RPMI7951 (cell line): ENCODE measurements at regions not wholly inside any gene's neighbourhood (a gene's known extent, or its start where the extent isn't known, plus 50 kb on each side); places are given as distances from the start of the nearest gene placed in this dataset.
"Not testable (repeated sequence)": the region's sequence is repeated elsewhere in the genome, so short reads cannot be mapped to it uniquely, and the experiment has no call there.

Experiments used
- DNase-seq: peaks from one replicate; pipeline ENCODE4 v3.0.0-alpha.2; 2012; ENCODE audit warnings: low read depth

DNA sequence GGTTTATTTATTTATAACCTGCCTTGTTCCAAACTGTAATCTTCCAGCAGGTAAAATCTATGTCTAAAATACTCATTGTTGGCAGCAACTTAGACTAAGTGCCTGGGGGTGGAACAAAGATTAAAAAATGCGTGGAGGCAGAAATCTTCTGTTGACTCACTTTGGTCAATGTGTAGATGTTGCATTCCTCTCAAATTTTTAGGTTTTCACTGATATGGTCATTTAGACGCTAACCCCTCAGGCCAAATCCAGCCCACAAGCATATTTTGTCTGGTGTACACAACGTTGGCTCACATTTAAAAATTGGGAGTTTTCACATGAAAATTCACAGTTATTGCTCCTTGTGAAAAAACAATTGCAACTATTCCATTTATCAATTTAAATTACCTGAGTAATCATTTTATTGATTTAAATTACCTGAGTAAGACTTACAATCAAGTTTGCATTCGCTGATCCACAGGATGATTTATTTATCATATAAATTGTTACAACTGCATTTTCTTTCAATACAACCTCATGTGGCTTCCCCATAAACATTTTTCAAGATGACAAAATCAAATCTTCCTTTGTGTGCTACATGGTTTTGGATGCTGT, 564.2 kb downstream of the TSN start:
- peak; percentile 90 for DNase-seq

DNA sequence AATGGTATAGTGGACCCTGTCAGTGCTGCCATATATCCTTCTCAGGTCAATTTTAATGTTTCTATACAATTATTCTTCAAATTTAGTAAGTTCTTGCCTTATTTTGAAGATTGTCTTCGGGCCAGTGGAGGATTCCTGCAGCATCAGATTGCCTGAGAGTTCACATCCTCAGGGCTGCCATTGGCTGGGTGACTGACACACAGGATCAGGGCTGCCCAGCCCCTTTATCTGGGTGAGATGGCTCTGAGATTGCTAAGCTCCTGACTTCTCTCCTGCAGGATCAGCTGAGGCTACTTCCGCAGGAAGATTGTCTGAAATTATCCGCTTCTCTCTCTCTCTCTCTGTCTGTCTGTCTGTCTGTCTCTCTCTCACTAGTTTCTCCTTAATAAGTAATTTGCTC, 567.4 kb downstream of the TSN start:
- no peak for DNase-seq

DNA sequence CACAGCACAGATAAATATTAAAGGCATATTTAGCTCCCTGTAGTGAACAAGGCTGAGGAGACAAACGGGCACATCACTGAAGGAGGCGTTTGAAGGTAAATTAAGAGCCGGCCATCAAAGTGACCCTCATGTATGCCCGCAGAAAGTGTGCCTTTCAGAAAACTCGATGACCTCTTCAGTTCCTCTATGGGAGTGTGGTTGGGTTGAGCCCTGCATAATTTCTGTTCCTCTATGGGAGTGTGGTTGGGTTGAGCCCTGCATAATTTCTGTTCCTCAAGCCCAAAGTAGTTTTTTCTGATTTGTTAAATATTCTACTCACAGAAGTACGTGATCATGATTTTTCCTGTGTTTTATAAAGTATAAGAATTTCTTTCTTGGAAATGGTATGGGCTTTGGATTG, 568.5 kb downstream of the TSN start:
- no peak for DNase-seq

DNA sequence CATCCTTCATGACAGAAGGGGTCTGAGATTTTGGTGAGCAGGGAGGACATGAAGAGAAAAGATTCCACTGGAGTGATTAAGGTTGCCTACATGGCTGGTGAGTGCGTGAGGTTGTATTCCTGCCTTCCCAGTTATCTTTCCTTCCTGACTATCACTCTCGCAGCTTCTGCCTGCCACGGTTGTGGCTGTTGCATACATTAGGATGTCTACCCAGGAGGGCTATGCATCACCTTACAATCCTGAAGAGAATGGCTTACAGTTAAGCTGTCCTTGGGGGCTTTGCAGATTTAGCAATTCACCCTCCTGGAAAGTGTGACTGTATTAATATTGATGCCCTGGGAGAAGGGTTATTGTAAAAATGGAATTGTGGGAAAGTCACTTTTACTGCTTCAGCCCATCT, 571.0 kb downstream of the TSN start:
- DNase-seq: no peak

DNA sequence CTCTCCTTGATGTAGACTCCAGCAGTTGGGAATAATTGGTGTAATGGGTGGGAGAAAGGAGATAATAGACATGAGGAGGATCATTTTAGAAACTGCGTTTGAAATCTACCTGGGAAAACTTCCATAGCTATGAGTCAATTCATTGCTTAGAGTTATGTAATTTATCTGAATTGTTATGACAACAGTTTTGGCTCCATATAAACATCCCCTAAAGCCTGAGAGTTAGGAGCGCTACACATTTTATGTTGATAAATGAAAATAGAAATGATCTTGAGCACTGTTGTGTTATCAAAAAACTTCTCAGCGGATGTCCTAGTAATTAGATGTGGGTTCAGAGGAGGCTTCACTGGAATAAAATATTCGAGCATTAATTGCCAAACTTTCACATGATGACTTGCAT, 573.4 kb downstream of the TSN start:
- no peak for DNase-seq

DNA sequence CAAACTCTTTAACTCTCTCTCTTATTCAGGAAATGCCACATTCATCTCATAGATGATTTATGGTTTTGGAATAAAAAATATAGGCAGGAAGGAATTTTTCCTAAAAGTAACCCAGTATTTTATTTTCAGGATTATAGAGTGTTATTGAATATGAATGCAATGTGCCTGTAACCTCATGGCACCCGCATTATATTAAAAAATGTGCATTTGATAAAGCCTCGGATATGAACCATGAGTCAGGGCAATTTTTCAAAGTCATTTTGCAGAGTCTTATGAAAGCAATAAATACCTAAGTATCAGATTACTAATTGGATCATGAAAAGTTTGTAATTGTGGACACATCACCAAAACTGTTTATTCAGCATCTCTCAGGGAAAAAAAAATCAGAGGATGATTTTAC, 573.8 kb downstream of the TSN start:
- DNase-seq: peak; percentile 15

DNA sequence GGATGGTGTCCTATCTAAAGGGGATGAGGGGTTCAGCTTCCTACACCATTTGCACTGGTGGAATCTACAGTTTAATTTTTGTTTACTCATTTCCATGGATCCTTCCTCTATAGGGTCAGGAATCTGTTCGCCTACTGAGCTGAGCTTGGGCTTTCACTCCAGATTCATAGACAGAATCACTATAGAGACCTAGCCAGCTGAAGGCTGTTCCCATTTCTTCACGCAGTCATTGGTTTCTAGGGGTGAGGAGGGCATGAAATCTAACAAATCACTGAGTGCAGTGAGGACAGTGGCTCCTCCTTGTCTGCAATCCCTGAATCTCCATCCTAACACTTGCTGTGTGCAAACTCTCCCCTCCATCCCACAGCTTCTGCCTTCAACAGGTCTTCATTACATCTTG, 578.5 kb downstream of the TSN start:
- DNase-seq: no peak

DNA sequence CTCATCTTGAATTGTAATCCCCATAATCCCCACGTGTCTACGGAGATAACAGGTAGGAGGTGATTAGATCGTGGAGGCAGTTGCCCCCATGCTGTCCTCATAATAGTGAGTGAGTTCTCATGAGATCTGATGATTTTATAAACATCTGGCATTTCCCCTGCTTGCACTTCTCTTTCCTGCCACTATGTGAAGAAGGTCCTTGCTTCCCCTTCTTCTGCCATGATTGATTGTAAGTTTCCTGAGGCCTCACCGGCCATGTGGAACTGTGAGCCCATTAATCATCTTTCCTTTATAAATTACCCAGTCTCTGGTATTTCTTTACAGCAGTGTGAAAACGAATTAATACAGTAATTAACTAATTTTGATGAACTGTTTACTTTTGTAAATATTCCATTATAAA, 582.5 kb downstream of the TSN start:
- no peak for DNase-seq

DNA sequence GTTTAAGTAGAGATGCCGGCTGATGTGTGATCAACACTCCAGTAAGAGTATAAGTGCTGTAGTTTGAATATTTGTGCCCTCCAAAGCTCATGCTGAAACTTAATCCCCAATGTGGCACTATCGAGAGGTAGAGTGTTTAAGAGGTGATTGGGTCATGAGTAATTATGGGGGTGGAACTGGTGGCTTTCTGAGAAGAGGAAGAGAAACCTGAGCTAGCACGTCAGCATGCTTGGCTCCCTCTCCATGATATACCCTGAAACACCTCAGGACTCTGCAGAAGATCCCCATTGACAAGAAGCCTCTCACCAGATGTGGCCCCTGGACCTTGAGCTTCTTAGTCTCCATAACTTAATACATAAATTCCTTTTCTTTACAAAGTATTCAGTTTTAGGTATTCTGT, 584.8 kb downstream of the TSN start:
- peak; percentile 30 for DNase-seq

DNA sequence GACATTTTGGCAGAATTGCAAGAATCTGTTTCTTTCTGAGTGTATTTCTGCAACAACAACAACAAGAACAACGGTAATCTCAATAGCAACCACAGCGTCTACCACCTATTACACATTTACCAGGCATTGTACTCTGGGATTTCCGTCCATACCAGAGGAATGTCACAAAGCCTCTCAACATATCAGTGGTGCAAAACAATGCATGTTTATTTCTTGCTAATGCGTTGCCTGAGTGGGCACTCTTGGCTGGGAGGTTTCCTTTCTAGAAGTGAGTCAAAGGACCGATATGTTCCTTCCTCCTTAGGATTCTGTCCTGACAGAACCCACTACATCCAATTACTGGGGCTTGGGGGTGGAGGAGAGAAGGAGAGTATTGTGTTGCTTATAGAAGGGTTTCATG, 585.6 kb downstream of the TSN start:
- peak; percentile 24 for DNase-seq

DNA sequence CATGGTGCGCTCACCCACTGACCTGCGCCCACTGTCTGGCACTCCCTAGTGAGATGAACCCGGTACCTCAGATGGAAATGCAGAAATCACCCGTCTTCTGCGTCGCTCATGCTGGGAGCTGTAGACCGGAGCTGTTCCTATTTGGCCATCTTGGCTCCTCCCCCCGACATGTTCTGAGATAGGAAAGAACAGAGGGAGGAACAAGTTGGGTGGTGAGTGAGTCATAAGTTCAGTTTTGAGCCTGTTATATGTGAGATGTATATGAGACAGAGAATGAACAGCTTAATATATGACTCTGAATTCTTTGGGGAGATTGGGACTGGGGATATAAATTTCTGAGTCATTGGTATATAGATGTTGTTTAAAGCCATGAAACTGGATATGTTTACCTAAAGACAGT, 596.7 kb downstream of the TSN start:
- not testable (repeated sequence) for DNase-seq

DNA sequence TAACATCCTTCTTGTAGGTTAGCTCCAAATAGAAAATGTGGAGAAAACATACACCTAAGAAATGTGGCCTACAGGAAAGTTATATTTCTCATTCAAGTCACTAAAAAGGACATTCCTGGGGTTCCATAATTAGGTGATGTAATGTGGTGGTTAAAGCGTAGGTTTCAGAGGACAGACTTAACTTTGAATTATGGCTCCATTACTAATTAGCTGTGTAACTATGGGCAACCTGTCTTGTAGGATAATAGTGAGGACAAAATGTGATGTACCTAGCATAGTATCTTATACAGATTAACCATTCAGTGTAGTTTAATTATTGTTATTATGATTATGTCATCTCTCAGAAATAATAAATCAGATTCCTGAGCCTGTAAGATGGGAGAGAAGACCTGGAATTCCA, 602.5 kb downstream of the TSN start:
- no peak for DNase-seq

DNA sequence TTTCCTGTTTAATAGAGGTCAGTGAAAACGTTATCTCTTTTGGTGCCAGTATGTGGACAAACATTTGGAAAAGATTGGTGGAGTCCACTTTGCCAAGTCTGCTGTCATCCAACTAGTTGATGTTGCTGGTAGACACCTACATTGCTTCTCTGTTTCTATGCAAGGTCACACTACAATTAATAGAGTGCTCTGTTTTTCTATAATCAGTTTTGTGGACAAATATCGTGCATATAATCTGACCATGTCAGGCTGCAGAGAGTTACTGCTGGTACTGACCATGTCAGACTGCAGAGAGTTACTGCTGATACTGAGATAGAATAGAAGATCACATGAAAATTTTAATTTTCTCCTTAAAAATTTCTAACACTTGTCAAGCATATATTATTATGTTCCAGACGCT, 603.3 kb downstream of the TSN start:
- DNase-seq: no peak

DNA sequence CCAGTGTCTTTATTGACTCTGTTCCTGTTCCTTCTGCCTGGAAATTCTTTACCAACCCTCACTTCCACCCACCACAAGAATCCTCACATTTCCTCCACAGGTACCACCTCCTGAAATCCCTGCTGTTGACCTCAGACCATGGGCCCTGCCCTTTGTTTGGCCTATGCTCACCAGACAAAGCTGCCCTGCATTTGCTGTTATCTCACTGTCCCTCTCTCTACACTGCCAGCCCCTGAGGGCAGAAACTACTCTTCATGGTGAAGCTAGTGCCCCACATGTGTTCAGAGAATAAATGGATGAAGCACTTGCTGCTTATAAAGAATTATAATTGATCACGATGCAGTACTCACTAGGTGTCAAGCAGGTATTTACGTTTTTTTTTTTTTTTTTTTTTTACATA, 608.4 kb downstream of the TSN start:
- DNase-seq: no peak

DNA sequence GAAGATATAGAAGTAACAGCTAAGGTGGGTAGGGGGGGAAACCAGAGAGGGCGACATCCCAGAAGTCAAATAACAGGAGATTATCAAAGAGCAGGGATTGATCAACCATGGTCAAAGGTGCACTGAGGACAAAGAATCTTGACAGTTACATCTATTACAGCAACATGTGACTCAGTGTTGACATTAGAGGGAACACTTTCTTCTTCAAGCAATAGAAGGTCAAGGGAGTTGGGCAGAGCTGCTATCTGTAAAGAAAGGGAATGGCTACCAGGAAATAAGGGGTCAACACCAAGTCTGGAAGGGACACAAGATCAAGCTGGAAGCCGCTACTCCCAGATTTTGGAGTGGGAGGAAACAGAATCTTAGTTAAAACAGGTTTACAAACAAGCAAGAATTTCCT, 611.0 kb downstream of the TSN start:
- DNase-seq: no peak

DNA sequence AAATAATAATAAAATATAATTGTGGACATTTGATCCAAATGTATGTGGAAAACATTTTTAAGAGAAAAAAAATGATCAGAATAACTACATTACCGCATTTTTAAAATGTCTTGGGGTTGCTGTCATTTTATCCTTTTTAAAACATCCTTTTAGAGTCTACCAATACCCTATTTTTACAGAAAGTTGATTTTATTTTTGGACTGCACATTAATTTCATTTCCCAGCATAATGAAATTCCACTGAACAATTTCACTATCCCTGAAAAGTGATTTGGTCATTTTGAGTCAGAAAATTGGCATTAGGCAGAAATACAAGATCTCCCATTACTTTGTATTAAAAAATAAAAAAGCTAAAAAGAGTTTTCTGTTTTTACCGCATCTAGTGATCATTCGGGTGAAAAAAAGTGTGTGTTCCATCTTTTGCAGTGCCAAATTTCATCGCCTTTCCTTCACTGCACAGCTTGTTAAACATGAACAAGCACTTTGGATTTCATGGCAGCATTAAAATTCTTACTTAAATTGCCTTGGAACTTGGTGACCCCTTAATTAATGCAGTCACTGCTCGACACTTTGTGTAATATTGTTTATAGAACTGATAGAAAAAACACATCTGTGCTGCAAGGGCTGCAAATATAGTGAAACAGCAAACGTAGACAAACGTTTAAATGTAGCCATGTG, 611.7 kb downstream of the TSN start:
- no peak for DNase-seq

DNA sequence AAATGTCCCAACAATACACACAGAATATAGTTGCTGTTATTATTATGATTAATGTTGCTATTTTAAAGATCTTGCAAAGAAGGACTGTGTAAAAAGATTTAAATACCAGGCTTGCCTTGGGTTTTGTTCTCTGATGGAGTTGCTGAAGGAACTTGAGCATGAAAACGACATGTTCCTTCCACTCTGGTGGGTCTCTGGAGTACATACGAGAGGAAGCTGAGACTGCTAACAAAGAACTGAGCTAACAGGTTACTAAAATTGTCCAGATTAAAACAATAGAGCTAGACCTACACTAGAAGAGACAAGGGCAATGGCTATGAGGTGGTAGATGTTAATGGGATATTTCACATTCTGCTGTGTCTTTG, 612.2 kb downstream of the TSN start:
- no peak for DNase-seq

DNA sequence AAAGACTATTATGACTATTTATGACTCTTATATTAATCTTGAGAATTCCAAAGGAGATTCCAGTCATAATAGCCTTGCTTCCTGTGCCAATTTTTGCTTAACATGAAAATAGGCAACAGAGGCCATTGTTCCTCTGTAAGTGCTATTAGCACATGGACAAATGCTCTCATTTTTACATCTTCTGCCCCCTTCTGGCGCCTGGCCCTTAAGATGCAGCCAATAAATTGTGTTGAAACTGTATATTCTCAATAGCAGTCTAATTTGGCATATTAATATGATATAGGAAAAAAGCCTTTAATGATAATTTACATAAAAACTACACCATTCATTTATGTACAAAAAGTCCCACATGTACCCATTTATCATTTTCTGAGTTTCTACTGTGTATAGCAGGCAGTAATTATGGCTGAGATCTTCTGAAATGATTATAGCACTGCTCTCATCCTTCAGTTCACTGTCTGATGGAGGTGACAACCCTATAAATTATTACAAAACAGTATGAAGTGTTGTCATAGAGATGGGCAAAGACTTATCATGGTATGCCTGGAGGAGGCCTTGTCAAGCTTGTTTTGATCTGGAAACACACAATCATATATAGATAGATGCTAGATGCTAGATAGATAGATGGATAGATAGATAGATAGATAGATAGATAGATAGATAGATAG, 613.3 kb downstream of the TSN start:
- DNase-seq: peak; percentile 24

DNA sequence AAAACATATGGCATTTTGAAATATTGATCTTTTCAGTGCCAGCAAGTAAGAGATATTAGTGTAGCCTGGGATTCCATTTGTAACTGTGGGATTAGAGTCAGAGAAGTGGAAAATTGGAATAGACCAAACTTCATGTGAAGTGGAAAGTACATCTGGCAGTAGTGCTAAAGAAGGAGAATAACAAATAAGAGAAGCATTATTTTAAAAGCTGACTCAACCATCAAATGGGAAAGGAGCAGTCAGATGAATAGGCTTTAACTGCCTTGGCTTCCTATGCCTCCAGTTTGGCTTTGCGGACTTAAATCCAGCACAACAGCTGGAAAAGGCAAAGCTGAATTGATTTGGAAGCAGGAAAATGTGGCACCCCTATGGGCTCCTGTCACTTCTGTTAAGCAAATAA, 623.1 kb downstream of the TSN start:
- no peak for DNase-seq

DNA sequence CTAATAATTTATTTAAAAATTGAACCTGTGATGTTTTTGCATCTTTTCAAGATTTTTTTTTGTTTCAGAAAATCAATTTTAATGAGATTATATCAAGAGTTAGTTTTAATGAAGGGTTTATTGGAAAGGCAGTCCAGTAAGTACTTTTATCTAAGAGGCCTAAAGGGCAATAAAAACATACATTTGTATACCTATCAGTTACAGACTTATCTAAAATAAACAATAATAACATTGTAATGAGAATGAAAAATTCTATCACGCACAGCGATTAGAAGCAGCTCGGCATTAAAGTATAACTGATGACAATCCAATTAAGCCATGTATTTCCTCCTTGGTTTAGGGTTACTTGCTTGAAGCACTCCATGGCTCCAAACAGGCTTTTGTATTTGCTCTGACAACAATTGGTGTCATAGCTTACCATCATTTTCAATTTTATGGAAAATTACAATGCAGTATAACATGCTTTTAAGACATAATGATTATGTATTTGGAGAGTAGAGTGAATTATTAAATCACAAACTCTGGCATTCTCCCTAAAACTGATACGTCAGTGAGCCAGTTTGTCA, 629.4 kb downstream of the TSN start:
- DNase-seq: no peak

DNA sequence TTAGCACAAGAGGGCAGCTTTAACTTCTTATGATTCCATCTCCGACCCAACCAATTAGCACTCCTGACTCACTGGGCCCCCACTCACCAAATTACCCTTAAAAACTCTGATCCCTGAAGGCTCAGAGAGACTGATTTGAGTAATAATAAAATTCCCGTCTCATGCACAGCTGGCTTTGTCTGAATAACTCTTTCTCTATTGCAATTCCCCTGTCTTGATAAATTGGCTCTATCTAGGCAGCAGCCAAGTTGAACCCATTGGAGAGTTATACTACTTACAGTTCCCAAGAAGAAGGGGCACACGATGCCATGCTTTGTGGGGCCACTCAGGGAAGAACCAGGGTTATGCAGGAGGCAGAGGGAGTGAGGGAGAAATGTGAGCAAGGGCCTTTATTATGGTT, 632.8 kb downstream of the TSN start:
- DNase-seq: no peak

DNA sequence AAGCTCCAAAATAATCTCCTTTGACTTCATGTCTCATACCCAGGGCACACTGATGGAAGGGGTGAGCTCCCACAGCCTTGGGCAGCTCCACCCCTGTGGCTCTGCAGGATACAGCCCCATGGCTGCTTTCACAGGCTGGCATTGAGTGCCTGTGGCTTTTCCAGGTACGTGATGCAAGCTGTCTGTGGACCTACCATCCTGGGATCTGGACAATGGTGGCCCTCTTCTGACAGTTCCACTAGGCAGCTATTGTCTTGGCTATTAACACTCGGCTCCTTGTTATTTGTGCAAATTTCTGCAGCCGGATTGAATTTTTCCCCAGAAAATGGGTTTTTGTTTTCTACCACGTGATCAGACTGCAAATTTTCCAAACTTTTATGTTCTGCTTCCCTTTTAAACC, 634.2 kb downstream of the TSN start:
- no peak for DNase-seq

DNA sequence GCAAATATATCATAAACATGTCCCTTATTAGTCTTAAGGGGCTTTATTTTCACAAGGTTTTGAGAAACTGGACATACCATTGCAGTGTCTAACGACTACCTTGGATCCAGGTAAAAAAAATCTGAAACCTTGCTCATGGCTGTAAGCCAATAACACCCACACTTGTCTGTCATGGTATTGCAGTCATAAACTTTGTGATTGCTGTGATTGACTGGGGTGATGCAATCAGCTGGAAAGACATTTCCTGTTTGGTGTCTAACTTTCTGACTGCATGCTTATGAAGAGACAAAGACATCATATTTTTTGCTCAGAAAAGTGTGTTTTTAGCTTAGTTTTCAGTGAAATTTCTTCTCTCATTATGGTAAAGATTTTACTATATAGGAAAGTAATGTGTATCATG, 635.0 kb downstream of the TSN start:
- no peak for DNase-seq
